ENCODE measurements at regions not wholly inside any gene's neighbourhood (a gene's known extent, or its start where the extent isn't known, plus 50 kb on each side); places are given as distances from the start of the nearest gene placed in this dataset.

DNA sequence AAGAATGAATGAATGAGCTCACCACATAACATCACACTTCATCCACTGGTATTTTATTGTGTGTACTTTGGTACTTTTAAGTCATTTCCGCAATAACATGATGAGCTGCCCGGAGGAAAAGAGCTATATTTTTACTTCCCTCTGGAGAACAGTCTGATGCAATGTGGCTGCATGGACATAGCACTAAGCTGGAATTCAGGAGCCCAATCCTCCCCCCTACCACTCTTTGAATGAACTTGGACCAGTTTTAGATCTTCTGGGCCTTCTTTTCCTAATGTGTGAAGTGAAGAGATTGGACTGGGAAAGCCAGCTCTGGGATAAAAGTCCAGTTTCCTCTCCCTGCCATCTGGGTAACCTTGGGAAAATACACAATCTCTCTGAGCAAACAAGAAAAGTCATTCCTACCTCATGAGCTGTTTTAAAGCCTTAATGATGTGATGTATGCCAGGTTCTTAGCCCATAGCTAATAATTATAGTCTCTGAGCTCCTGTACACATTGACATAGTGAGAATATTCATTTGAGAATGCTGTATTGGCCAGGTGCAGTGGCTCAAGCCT, 79.3 kb downstream of the ABCC12 start (continued):
- TF ChIP-seq ZNF460 (CRISPR knock-in tag; IDR thresholded peaks at IDR 0.05; ENCODE audit: borderline replicate concordance) (no peak; the same call in 1 of the 2 replicates), SRSF4 (IDR thresholded peaks at IDR 0.05; ENCODE audit: low read depth, low read length, poor library complexity, severe bottlenecking) (no peak), JARID2 (CRISPR knock-in tag; IDR thresholded peaks at IDR 0.05; ENCODE audit: insufficient replicate concordance) (no peak), ZNF782 (CRISPR knock-in tag; IDR thresholded peaks at IDR 0.05; ENCODE audit: borderline replicate concordance) (no peak), NR3C1 (CRISPR knock-in tag; IDR thresholded peaks at IDR 0.05) (no peak), ZNF235 (CRISPR knock-in tag; IDR thresholded peaks at IDR 0.05; ENCODE audit: borderline replicate concordance) (no peak), PHF21A (CRISPR knock-in tag; IDR thresholded peaks at IDR 0.05) (peak; percentile 88), CCAR2 (optimal IDR thresholded peaks at IDR 0.05; ENCODE audit: low read depth, low read length) (peak; percentile 37), ZNF652 (CRISPR knock-in tag; IDR thresholded peaks at IDR 0.05; ENCODE audit: borderline replicate concordance, low read depth) (no peak), EED (CRISPR knock-in tag; IDR thresholded peaks at IDR 0.05) (no peak), POGZ (CRISPR knock-in tag; IDR thresholded peaks at IDR 0.05) (peak; percentile 59), ZNF75D (CRISPR knock-in tag; IDR thresholded peaks at IDR 0.05; ENCODE audit: borderline replicate concordance) (no peak), SP5 (CRISPR knock-in tag; IDR thresholded peaks at IDR 0.05; ENCODE audit: borderline replicate concordance, low read depth) (0 out of 2 replicates have a peak, but pooled peaks have one; percentile 23), SIN3B (IDR thresholded peaks at IDR 0.05; ENCODE audit: low read length) (no peak), ZNF766 (CRISPR knock-in tag; IDR thresholded peaks at IDR 0.05; ENCODE audit: borderline replicate concordance) (no peak)
- TF ChIP-seq, protein P1, sequence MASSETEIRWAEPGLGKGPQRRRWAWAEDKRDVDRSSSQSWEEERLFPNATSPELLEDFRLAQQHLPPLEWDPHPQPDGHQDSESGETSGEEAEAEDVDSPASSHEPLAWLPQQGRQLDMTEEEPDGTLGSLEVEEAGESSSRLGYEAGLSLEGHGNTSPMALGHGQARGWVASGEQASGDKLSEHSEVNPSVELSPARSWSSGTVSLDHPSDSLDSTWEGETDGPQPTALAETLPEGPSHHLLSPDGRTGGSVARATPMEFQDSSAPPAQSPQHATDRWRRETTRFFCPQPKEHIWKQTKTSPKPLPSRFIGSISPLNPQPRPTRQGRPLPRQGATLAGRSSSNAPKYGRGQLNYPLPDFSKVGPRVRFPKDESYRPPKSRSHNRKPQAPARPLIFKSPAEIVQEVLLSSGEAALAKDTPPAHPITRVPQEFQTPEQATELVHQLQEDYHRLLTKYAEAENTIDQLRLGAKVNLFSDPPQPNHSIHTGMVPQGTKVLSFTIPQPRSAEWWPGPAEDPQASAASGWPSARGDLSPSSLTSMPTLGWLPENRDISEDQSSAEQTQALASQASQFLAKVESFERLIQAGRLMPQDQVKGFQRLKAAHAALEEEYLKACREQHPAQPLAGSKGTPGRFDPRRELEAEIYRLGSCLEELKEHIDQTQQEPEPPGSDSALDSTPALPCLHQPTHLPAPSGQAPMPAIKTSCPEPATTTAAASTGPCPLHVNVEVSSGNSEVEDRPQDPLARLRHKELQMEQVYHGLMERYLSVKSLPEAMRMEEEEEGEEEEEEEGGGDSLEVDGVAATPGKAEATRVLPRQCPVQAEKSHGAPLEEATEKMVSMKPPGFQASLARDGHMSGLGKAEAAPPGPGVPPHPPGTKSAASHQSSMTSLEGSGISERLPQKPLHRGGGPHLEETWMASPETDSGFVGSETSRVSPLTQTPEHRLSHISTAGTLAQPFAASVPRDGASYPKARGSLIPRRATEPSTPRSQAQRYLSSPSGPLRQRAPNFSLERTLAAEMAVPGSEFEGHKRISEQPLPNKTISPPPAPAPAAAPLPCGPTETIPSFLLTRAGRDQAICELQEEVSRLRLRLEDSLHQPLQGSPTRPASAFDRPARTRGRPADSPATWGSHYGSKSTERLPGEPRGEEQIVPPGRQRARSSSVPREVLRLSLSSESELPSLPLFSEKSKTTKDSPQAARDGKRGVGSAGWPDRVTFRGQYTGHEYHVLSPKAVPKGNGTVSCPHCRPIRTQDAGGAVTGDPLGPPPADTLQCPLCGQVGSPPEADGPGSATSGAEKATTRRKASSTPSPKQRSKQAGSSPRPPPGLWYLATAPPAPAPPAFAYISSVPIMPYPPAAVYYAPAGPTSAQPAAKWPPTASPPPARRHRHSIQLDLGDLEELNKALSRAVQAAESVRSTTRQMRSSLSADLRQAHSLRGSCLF (CRISPR knock-in tag; IDR thresholded peaks at IDR 0.05; ENCODE audit: borderline replicate concordance): no peak
- TF ChIP-seq, protein P2, sequence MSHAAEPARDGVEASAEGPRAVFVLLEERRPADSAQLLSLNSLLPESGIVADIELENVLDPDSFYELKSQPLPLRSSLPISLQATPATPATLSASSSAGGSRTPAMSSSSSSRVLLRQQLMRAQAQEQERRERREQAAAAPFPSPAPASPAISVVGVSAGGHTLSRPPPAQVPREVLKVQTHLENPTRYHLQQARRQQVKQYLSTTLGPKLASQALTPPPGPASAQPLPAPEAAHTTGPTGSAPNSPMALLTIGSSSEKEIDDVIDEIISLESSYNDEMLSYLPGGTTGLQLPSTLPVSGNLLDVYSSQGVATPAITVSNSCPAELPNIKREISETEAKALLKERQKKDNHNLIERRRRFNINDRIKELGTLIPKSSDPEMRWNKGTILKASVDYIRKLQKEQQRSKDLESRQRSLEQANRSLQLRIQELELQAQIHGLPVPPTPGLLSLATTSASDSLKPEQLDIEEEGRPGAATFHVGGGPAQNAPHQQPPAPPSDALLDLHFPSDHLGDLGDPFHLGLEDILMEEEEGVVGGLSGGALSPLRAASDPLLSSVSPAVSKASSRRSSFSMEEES (CRISPR knock-in tag; IDR thresholded peaks at IDR 0.05): no peak
- TF ChIP-seq, protein P3, sequence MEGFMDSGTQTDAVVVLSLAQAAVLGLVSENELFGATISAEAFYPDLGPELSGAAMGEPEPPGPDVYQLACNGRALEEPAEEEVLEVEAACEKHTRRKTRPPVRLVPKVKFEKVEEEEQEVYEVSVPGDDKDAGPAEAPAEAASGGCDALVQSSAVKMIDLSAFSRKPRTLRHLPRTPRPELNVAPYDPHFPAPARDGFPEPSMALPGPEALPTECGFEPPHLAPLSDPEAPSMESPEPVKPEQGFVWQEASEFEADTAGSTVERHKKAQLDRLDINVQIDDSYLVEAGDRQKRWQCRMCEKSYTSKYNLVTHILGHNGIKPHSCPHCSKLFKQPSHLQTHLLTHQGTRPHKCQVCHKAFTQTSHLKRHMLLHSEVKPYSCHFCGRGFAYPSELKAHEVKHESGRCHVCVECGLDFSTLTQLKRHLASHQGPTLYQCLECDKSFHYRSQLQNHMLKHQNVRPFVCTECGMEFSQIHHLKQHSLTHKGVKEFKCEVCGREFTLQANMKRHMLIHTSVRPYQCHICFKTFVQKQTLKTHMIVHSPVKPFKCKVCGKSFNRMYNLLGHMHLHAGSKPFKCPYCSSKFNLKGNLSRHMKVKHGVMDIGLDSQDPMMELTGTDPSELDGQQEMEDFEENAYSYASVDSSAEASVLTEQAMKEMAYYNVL (CRISPR knock-in tag; IDR thresholded peaks at IDR 0.05; ENCODE audit: borderline replicate concordance): 0 out of 2 replicates have a peak, but pooled peaks have one; percentile 20
- TF ChIP-seq, protein P4, sequence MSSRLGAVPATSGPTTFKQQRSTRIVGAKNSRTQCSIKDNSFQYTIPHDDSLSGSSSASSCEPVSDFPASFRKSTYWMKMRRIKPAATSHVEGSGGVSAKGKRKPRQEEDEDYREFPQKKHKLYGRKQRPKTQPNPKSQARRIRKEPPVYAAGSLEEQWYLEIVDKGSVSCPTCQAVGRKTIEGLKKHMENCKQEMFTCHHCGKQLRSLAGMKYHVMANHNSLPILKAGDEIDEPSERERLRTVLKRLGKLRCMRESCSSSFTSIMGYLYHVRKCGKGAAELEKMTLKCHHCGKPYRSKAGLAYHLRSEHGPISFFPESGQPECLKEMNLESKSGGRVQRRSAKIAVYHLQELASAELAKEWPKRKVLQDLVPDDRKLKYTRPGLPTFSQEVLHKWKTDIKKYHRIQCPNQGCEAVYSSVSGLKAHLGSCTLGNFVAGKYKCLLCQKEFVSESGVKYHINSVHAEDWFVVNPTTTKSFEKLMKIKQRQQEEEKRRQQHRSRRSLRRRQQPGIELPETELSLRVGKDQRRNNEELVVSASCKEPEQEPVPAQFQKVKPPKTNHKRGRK (CRISPR knock-in tag; IDR thresholded peaks at IDR 0.05): no peak
